Body of pancreas (tissue), 4 donors: ENCODE measurements at regions not wholly inside any gene's neighbourhood (a gene's known extent, or its start where the extent isn't known, plus 50 kb on each side); places are given as distances from the start of the nearest gene placed in this dataset.

ENCODE experiments used
- ATAC-seq: fragments of 150-250 bp; one replicate; pipeline ENCODE4 v1.9.1; 2016
- DNase-seq, 4 donors: peaks; one replicate each; pipeline ENCODE4 v3.0.0-alpha.2; 2019
- H3K27ac ChIP-seq, 4 donors: fragments of 200-600 bp; sonication (generic); 1 replicate in 3 of 4; 2 replicates in 1 of 4; pipeline versions ENCODE4 v1.5.1 to v1.6.1; 2016 to 2019; ENCODE audit warnings: mild to moderate bottlenecking in 1 of 4, mixed read lengths in 1 of 4, moderate library complexity in 1 of 4
- H3K27me3 ChIP-seq, 2 donors: fragments of 200-600 bp; sonication (generic); one replicate each; pipeline ENCODE4 v1.6.0; 2016; ENCODE audit warnings: mild to moderate bottlenecking in 1 of 2
- H3K36me3 ChIP-seq, 2 donors: fragments of 200-600 bp; sonication (generic); replicated peaks in 1 of 2; 2 replicates each; pipeline ENCODE4 v1.5.1; 2016; ENCODE audit warnings: low read depth in 2 of 2; ENCODE audit not compliant: insufficient read depth in 1 of 2
- H3K4me1 ChIP-seq: fragments of 200-600 bp; sonication (generic); one replicate; pipeline ENCODE4 v1.6.0; 2016
- H3K4me3 ChIP-seq, 2 donors: fragments of 200-600 bp; sonication (generic); 1 replicate in 1 of 2; 2 replicates in 1 of 2; pipeline ENCODE4 v1.5.1; 2016 to 2019
- H3K9me3 ChIP-seq, 3 donors: fragments of 200-600 bp; sonication (generic); 1 replicate in 2 of 3; 2 replicates in 1 of 3; pipeline ENCODE4 v1.5.1; 2016
- POLR2A ChIP-seq, 3 donors: fragments of 450-650 bp; IDR thresholded peaks; one replicate each; pipeline ENCODE4 v1.6.1; 2016; ENCODE audit warnings: antibody characterized with exemption in 3 of 3, mild to moderate bottlenecking in 2 of 3
- WGBS, 2 donors: methylation state at CpG; one replicate each; pipeline ENCODE4 v1.1.5; 2017; 5-methylcytosine and 5-hydroxymethylcytosine counted together
- intact Hi-C: fragments of 100-400 bp; cut with DNase I; formaldehyde crosslinking; loops from one replicate; pipeline ENCODE4 v1.15.1; 2023
- TF ChIP-seq, protein P1 (sequence below), 7 experiments: fragments of 450-650 bp in 4 of 7; fragments of 200-600 bp in 3 of 7; sonication (generic) in 3 of 7; IDR thresholded peaks; one replicate each; pipeline ENCODE4 v1.5.1; 2016 to 2019; ENCODE audit warnings: antibody characterized with exemption in 7 of 7

- DNase-seq (no peak), ATAC-seq (no peak)
- no peak overlapping the region for H3K27ac ChIP-seq
- no peaks in the 10 kb centered on the region for H3K27me3 ChIP-seq
- no peak for TF ChIP-seq POLR2A (IDR thresholded peaks at IDR 0.05)
- TF ChIP-seq, protein P1, sequence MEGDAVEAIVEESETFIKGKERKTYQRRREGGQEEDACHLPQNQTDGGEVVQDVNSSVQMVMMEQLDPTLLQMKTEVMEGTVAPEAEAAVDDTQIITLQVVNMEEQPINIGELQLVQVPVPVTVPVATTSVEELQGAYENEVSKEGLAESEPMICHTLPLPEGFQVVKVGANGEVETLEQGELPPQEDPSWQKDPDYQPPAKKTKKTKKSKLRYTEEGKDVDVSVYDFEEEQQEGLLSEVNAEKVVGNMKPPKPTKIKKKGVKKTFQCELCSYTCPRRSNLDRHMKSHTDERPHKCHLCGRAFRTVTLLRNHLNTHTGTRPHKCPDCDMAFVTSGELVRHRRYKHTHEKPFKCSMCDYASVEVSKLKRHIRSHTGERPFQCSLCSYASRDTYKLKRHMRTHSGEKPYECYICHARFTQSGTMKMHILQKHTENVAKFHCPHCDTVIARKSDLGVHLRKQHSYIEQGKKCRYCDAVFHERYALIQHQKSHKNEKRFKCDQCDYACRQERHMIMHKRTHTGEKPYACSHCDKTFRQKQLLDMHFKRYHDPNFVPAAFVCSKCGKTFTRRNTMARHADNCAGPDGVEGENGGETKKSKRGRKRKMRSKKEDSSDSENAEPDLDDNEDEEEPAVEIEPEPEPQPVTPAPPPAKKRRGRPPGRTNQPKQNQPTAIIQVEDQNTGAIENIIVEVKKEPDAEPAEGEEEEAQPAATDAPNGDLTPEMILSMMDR (IDR thresholded peaks at IDR 0.05) = peak in 2 of 7 experiments; percentile 13 to 21
- no peaks in the 10 kb centered on the region for H3K4me1 ChIP-seq
- no peak overlapping the region for H3K4me3 ChIP-seq
- no peaks in the 10 kb centered on the region for H3K36me3 ChIP-seq
- 64 to 69% methylated on average over 2 of the region's 2 CpGs for WGBS, 2 donors
- intact Hi-C loops = no loop called here
- H3K9me3 ChIP-seq = peaks cover 0 to 3% (median 0%) of the 10 kb centered on the region in 3 donors
Measured at GRCh38 chr14:85276979-85277228, 253.0 kb upstream of the FLRT2 start.

DNA sequence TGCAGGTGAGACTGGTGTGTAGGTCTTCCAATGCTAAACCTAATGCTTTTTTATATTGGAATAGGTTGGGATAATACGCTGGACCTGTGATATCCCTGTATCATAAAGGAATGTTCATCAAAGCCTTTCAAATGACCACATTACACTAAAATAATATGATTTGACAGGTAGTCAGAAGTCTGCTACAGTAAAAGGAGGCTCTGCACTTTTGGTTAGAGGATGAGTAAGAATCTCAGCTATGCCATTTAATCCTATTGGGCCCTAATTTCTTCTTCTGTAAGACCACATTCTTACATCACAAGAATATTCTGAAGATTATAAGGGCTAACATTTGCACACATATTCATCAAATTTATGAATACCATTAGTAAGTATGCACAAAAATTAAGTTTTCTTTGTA is 250.5 kb upstream of the FLRT2 start:
- H3K4me1 ChIP-seq = no peaks in the 10 kb centered on the region
- no peak for TF ChIP-seq POLR2A (IDR thresholded peaks at IDR 0.05)
- TF ChIP-seq, protein P1 (IDR thresholded peaks at IDR 0.05) = no peak
- intact Hi-C loops = no loop called here
- H3K27ac ChIP-seq = no peak overlapping the region
- peaks cover 0 to 3% (median 0%) of the 10 kb centered on the region in 3 donors for H3K9me3 ChIP-seq
- ATAC-seq (no peak), DNase-seq (no peak)
- no peaks in the 10 kb centered on the region for H3K27me3 ChIP-seq
- WGBS, 2 donors = 94 to 100% methylated on average over 1 of the region's 1 CpG
- H3K4me3 ChIP-seq = no peak overlapping the region
- H3K36me3 ChIP-seq = no peaks in the 10 kb centered on the region

- DNase-seq = no peak
- Histone ChIP-seq H3K9me3 (peaks cover 0 to 3% (median 0%) of the 10 kb centered on the region in 3 donors), H3K27me3 (no peaks in the 10 kb centered on the region), H3K27ac (no peak overlapping the region), H3K4me3 (no peak overlapping the region), H3K36me3 (no peaks in the 10 kb centered on the region), H3K4me1 (no peaks in the 10 kb centered on the region)
- 80 to 86% methylated on average over 2 of the region's 2 CpGs for WGBS, 2 donors
- TF ChIP-seq, protein P1 (IDR thresholded peaks at IDR 0.05) = no peak
- TF ChIP-seq POLR2A (IDR thresholded peaks at IDR 0.05) = no peak
- ATAC-seq = no peak
- intact Hi-C loops = no loop called here
Measured at GRCh38 chr14:85280074-85280473, 249.9 kb upstream of the FLRT2 start.

GRCh38 chr14:85281921-85282320 is 248.0 kb upstream of the FLRT2 start:
- no peaks in the 10 kb centered on the region for H3K27me3 ChIP-seq
- no peaks in the 10 kb centered on the region for H3K4me1 ChIP-seq
- H3K4me3 ChIP-seq = no peak overlapping the region
- no peak overlapping the region for H3K27ac ChIP-seq
- intact Hi-C loops = no loop called here
- WGBS, 2 donors = 67 to 70% methylated on average over 3 of the region's 3 CpGs
- TF ChIP-seq, protein P1 (IDR thresholded peaks at IDR 0.05) = no peak
- TF ChIP-seq POLR2A (IDR thresholded peaks at IDR 0.05) = no peak
- DNase-seq (no peak), ATAC-seq (no peak)
- peaks cover 0 to 3% (median 0%) of the 10 kb centered on the region in 3 donors for H3K9me3 ChIP-seq
- no peaks in the 10 kb centered on the region for H3K36me3 ChIP-seq

DNA sequence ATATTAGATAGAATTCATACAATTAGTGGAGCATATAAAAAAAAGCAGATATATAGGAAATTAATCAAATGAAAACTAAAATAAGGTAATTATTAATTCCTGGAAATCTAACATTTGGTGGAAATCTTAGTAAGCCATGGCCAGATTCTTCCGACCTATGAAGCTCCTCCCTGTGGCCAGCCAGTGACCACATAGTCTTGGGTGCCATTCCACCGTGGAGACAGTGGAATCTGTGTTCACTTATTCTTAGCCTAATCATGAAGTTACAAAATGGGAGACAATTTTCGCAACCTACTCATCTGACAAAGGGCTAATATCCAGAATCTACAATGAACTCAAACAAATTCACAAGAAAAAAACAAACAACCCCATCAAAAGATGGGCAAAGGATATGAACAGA is 241.9 kb upstream of the FLRT2 start:
- TF ChIP-seq, protein P1 (IDR thresholded peaks at IDR 0.05) = no peak
- no peak for TF ChIP-seq POLR2A (IDR thresholded peaks at IDR 0.05)
- 86 to 94% methylated on average over 3 of the region's 3 CpGs for WGBS, 2 donors
- H3K4me3 ChIP-seq = no peak overlapping the region
- no peak for DNase-seq
- no peaks in the 10 kb centered on the region for H3K36me3 ChIP-seq
- no peaks in the 10 kb centered on the region for H3K9me3 ChIP-seq
- no peaks in the 10 kb centered on the region for H3K27me3 ChIP-seq
- ATAC-seq = no peak
- H3K4me1 ChIP-seq = no peaks in the 10 kb centered on the region
- intact Hi-C loops = no loop called here
- H3K27ac ChIP-seq = no peak overlapping the region
